ENCODE measurements at regions not wholly inside any gene's neighbourhood (a gene's known extent, or its start where the extent isn't known, plus 50 kb on each side); places are given as distances from the start of the nearest gene placed in this dataset.

- no peaks in the 10 kb centered on the region for H3K4me1 ChIP-seq (ENCODE audit: control insufficient read depth in 3 of 3, insufficient read depth in 3 of 3, low read length in 3 of 3)
- H3K4me3 ChIP-seq (ENCODE audit: low read length in 3 of 3), result no peak overlapping the region
- H3K9me3 ChIP-seq (ENCODE audit: control insufficient read depth in 3 of 3, low read length in 3 of 3), result peaks cover 0 to 2% (median 0%) of the 10 kb centered on the region in 3 donors
- H3K36me3 ChIP-seq (ENCODE audit: control insufficient read depth in 3 of 3, insufficient read depth in 3 of 3, low read length in 3 of 3), result no peaks in the 10 kb centered on the region
- H3K9ac ChIP-seq (ENCODE audit: low read depth in 1 of 3, low read length in 3 of 3), result no peak overlapping the region
- peaks cover 0 to 3% (median 0%) of the 10 kb centered on the region in 3 donors for H3K27me3 ChIP-seq (ENCODE audit: control insufficient read depth in 3 of 3, insufficient read depth in 3 of 3, low read length in 3 of 3)
- H3K27ac ChIP-seq (ENCODE audit: low read depth, low read length), result no peak overlapping the region
Observed at GRCh38 chr18:77658751-77659448, 409.3 kb downstream of the GALR1 start.

GRCh38 chr18:77666613-77667012, 417.0 kb downstream of the GALR1 start:
- Histone ChIP-seq H3K9me3 (ENCODE audit: control insufficient read depth in 3 of 3, low read length in 3 of 3) (no peaks in the 10 kb centered on the region), H3K27me3 (ENCODE audit: control insufficient read depth in 3 of 3, insufficient read depth in 3 of 3, low read length in 3 of 3) (no peaks in the 10 kb centered on the region), H3K4me1 (ENCODE audit: control insufficient read depth in 3 of 3, insufficient read depth in 3 of 3, low read length in 3 of 3) (no peaks in the 10 kb centered on the region), H3K36me3 (ENCODE audit: control insufficient read depth in 3 of 3, insufficient read depth in 3 of 3, low read length in 3 of 3) (no peaks in the 10 kb centered on the region), H3K4me3 (ENCODE audit: low read length in 3 of 3) (no peak overlapping the region), H3K9ac (ENCODE audit: low read depth in 1 of 3, low read length in 3 of 3) (no peak overlapping the region), H3K27ac (ENCODE audit: low read depth, low read length) (no peak overlapping the region)

DNA sequence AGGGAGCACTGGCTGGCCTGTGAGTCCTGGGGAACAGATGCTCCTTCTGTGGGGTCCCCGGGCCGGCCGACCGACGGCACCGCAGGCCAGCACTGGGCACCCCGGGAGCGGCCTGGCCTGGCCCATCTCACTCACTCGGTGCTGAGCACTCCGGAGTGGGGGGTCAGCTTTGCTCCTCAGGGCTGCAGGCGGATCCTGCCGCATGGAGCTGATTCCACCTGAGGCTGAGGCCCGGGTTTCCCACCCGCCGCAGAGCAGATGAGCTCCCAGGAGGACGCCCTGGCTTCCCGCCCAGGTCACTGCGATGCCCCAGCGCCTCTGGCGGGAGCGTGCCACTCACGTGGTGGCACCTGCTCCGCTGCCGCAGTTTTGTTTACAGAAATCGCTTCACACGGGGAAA, 418.6 kb downstream of the GALR1 start:
- Histone ChIP-seq H3K27ac (ENCODE audit: low read depth, low read length) (no peak overlapping the region), H3K4me3 (ENCODE audit: low read length in 3 of 3) (no peak overlapping the region), H3K36me3 (ENCODE audit: control insufficient read depth in 3 of 3, insufficient read depth in 3 of 3, low read length in 3 of 3) (no peaks in the 10 kb centered on the region), H3K9me3 (ENCODE audit: control insufficient read depth in 3 of 3, low read length in 3 of 3) (no peaks in the 10 kb centered on the region), H3K4me1 (ENCODE audit: control insufficient read depth in 3 of 3, insufficient read depth in 3 of 3, low read length in 3 of 3) (no peaks in the 10 kb centered on the region), H3K9ac (ENCODE audit: low read depth in 1 of 3, low read length in 3 of 3) (no peak overlapping the region), H3K27me3 (ENCODE audit: control insufficient read depth in 3 of 3, insufficient read depth in 3 of 3, low read length in 3 of 3) (no peaks in the 10 kb centered on the region)

- Histone ChIP-seq H3K4me1 (ENCODE audit: control insufficient read depth in 3 of 3, insufficient read depth in 3 of 3, low read length in 3 of 3) (no peaks in the 10 kb centered on the region), H3K27me3 (ENCODE audit: control insufficient read depth in 3 of 3, insufficient read depth in 3 of 3, low read length in 3 of 3) (no peaks in the 10 kb centered on the region), H3K27ac (ENCODE audit: low read depth, low read length) (no peak overlapping the region), H3K4me3 (ENCODE audit: low read length in 3 of 3) (no peak overlapping the region), H3K9ac (ENCODE audit: low read depth in 1 of 3, low read length in 3 of 3) (no peak overlapping the region), H3K9me3 (ENCODE audit: control insufficient read depth in 3 of 3, low read length in 3 of 3) (no peaks in the 10 kb centered on the region), H3K36me3 (ENCODE audit: control insufficient read depth in 3 of 3, insufficient read depth in 3 of 3, low read length in 3 of 3) (no peaks in the 10 kb centered on the region)
Observed at GRCh38 chr18:77669331-77669730, 419.7 kb downstream of the GALR1 start.

- Histone ChIP-seq H3K27ac (ENCODE audit: low read depth, low read length) (no peak overlapping the region), H3K36me3 (ENCODE audit: control insufficient read depth in 3 of 3, insufficient read depth in 3 of 3, low read length in 3 of 3) (no peaks in the 10 kb centered on the region), H3K4me1 (ENCODE audit: control insufficient read depth in 3 of 3, insufficient read depth in 3 of 3, low read length in 3 of 3) (no peaks in the 10 kb centered on the region)
Observed at GRCh38 chr18:77671456-77672167, 422.0 kb downstream of the GALR1 start.

GRCh38 chr18:77676910-77677309, 427.3 kb downstream of the GALR1 start:
- Histone ChIP-seq H3K36me3 (ENCODE audit: control insufficient read depth in 3 of 3, insufficient read depth in 3 of 3, low read length in 3 of 3) (no peaks in the 10 kb centered on the region), H3K27ac (ENCODE audit: low read depth, low read length) (no peak overlapping the region), H3K27me3 (ENCODE audit: control insufficient read depth in 3 of 3, insufficient read depth in 3 of 3, low read length in 3 of 3) (no peaks in the 10 kb centered on the region), H3K4me3 (ENCODE audit: low read length in 3 of 3) (no peak overlapping the region), H3K9ac (ENCODE audit: low read depth in 1 of 3, low read length in 3 of 3) (no peak overlapping the region), H3K9me3 (ENCODE audit: control insufficient read depth in 3 of 3, low read length in 3 of 3) (no peaks in the 10 kb centered on the region), H3K4me1 (ENCODE audit: control insufficient read depth in 3 of 3, insufficient read depth in 3 of 3, low read length in 3 of 3) (no peaks in the 10 kb centered on the region)

More at GRCh38 chr18:77671456-77672167, 422.0 kb downstream of the GALR1 start:
- H3K4me3 ChIP-seq (ENCODE audit: low read length in 3 of 3), result no peak overlapping the region
- no peak overlapping the region for H3K9ac ChIP-seq (ENCODE audit: low read depth in 1 of 3, low read length in 3 of 3)
- no peaks in the 10 kb centered on the region for H3K9me3 ChIP-seq (ENCODE audit: control insufficient read depth in 3 of 3, low read length in 3 of 3)
- no peaks in the 10 kb centered on the region for H3K27me3 ChIP-seq (ENCODE audit: control insufficient read depth in 3 of 3, insufficient read depth in 3 of 3, low read length in 3 of 3)

GRCh38 chr18:77677536-77677935, 427.9 kb downstream of the GALR1 start:
- Histone ChIP-seq H3K36me3 (ENCODE audit: control insufficient read depth in 3 of 3, insufficient read depth in 3 of 3, low read length in 3 of 3) (no peaks in the 10 kb centered on the region), H3K4me3 (ENCODE audit: low read length in 3 of 3) (no peak overlapping the region), H3K27ac (ENCODE audit: low read depth, low read length) (no peak overlapping the region), H3K4me1 (ENCODE audit: control insufficient read depth in 3 of 3, insufficient read depth in 3 of 3, low read length in 3 of 3) (no peaks in the 10 kb centered on the region), H3K27me3 (ENCODE audit: control insufficient read depth in 3 of 3, insufficient read depth in 3 of 3, low read length in 3 of 3) (no peaks in the 10 kb centered on the region), H3K9me3 (ENCODE audit: control insufficient read depth in 3 of 3, low read length in 3 of 3) (no peaks in the 10 kb centered on the region), H3K9ac (ENCODE audit: low read depth in 1 of 3, low read length in 3 of 3) (no peak overlapping the region)

- Histone ChIP-seq H3K4me3 (ENCODE audit: low read length in 3 of 3) (no peak overlapping the region), H3K36me3 (ENCODE audit: control insufficient read depth in 3 of 3, insufficient read depth in 3 of 3, low read length in 3 of 3) (no peaks in the 10 kb centered on the region), H3K4me1 (ENCODE audit: control insufficient read depth in 3 of 3, insufficient read depth in 3 of 3, low read length in 3 of 3) (no peaks in the 10 kb centered on the region), H3K27ac (ENCODE audit: low read depth, low read length) (no peak overlapping the region), H3K9me3 (ENCODE audit: control insufficient read depth in 3 of 3, low read length in 3 of 3) (no peaks in the 10 kb centered on the region), H3K27me3 (ENCODE audit: control insufficient read depth in 3 of 3, insufficient read depth in 3 of 3, low read length in 3 of 3) (no peaks in the 10 kb centered on the region), H3K9ac (ENCODE audit: low read depth in 1 of 3, low read length in 3 of 3) (no peak overlapping the region)
Observed at GRCh38 chr18:77679869-77680268, 430.2 kb downstream of the GALR1 start.

DNA sequence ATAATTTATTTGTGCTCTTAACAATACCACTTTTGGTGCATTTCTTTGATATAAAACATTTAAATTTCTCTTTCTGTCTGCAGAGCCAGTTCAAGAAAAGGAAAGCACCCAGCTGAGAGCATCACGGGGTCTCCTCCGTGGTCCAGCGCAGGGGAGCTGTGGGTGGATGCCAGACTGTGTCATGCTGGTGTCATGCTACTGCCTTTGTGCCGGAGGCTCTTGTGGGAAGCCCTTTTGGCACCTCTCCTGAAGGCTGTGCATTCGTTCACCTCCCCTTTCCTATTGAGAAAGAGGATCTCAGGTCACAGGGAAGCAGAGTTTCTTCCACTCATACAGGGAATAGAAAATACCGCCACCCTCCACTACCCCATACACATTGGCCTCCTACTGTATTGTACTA, 450.4 kb downstream of the GALR1 start:
- H3K27me3 ChIP-seq (ENCODE audit: control insufficient read depth in 3 of 3, insufficient read depth in 3 of 3, low read length in 3 of 3), result peaks cover 0 to 7% (median 0%) of the 10 kb centered on the region in 3 donors
- no peak overlapping the region for H3K27ac ChIP-seq (ENCODE audit: low read depth, low read length)
- no peaks in the 10 kb centered on the region for H3K4me1 ChIP-seq (ENCODE audit: control insufficient read depth in 3 of 3, insufficient read depth in 3 of 3, low read length in 3 of 3)
- no peak overlapping the region for H3K9ac ChIP-seq (ENCODE audit: low read depth in 1 of 3, low read length in 3 of 3)
- H3K9me3 ChIP-seq (ENCODE audit: control insufficient read depth in 3 of 3, low read length in 3 of 3), result no peaks in the 10 kb centered on the region
- H3K4me3 ChIP-seq (ENCODE audit: low read length in 3 of 3), result no peak overlapping the region
- H3K36me3 ChIP-seq (ENCODE audit: control insufficient read depth in 3 of 3, insufficient read depth in 3 of 3, low read length in 3 of 3), result no peaks in the 10 kb centered on the region

DNA sequence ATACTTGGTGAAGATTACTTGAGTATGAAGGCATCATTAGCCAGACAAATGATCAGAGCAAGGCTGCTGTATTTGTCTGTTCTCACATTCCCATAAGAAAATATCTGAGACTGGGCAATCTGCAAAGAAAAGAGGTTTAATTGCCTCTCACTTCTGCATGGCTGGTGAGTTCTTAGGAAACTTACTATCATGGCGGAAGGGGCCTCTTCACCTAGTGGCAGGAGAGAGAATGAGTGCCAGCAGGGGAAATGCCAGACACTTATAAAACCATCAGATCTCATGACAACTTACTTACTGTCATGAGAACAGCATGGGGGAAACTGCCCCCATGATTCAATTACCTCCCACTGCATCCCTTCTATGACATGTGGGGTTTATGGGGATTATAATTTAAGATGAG, 452.3 kb downstream of the GALR1 start:
- Histone ChIP-seq H3K9ac (ENCODE audit: low read depth in 1 of 3, low read length in 3 of 3) (no peak overlapping the region), H3K36me3 (ENCODE audit: control insufficient read depth in 3 of 3, insufficient read depth in 3 of 3, low read length in 3 of 3) (no peaks in the 10 kb centered on the region), H3K9me3 (ENCODE audit: control insufficient read depth in 3 of 3, low read length in 3 of 3) (no peaks in the 10 kb centered on the region), H3K27me3 (ENCODE audit: control insufficient read depth in 3 of 3, insufficient read depth in 3 of 3, low read length in 3 of 3) (peaks cover 0 to 7% (median 0%) of the 10 kb centered on the region in 3 donors), H3K27ac (ENCODE audit: low read depth, low read length) (no peak overlapping the region), H3K4me3 (ENCODE audit: low read length in 3 of 3) (no peak overlapping the region), H3K4me1 (ENCODE audit: control insufficient read depth in 3 of 3, insufficient read depth in 3 of 3, low read length in 3 of 3) (no peaks in the 10 kb centered on the region)
